HepG2 (cell line): ENCODE measurements at regions not wholly inside any gene's neighbourhood (a gene's known extent, or its start where the extent isn't known, plus 50 kb on each side); places are given as distances from the start of the nearest gene placed in this dataset.

Experiments
- ATAC-seq: fragments of 200-7000 bp; cut with Tn5 transposase; 3 replicates; pipeline ENCODE4 v1.9.1; 2020; ENCODE audit warnings: mild to moderate bottlenecking, moderate library complexity
- BruUV-seq: library from RNA; stranded (reverse); fragments of 400-500 nt; replicated peaks from 2 replicates; lab custom pipeline; 2021; lab: Mats Ljungman, UMichigan
- CTCF ChIA-PET: fragments of 300-600 bp; formaldehyde crosslinking; extraction: SDS; loops from one replicate; lab custom pipeline; 2021; ENCODE audit warnings: low total read pairs, inconsistent platforms, low intra/inter-chr PET ratio; lab: Yijun Ruan, JAX
- POLR2A ChIA-PET: fragments of 350-600 bp; sonication (Branson Sonifier 250); formaldehyde crosslinking; loops from one replicate; lab custom pipeline; 2020; ENCODE audit warnings: antibody characterized with exemption, inconsistent platforms; lab: Yijun Ruan, JAX
- DNase-seq: peaks from one replicate; pipeline ENCODE4 v3.0.0-alpha.2; 2015; ENCODE audit warnings: low spot score
- FAIRE-seq: peaks from 3 replicates; lab custom pipeline; 2011; peaks lifted over from hg19 to GRCh38; lab: Jason Lieb, UNC
- H2AFZ ChIP-seq: one replicate; pipeline ENCODE4 v1.6.1; 2011; ENCODE audit warnings: low read length, inconsistent platforms
- H3K27ac ChIP-seq: fragments of 300-600 bp; 3 replicates; pipeline ENCODE4 v1.8.0; 2011; ENCODE audit warnings: mixed run types, mild to moderate bottlenecking, mixed read lengths, low read length, inconsistent platforms; ENCODE audit not compliant: insufficient read depth; ENCODE audit errors: extremely low read length
- H3K27me3 ChIP-seq, 2 experiments: fragments of 200-600 bp in 1 of 2; 2 replicates in 1 of 2; 3 replicates in 1 of 2; pipeline versions ENCODE4 v1.6.0 to v1.8.0; 2011; ENCODE audit warnings: low read length in 2 of 2, mild to moderate bottlenecking in 2 of 2, moderate library complexity in 2 of 2, inconsistent platforms in 1 of 2; ENCODE audit not compliant: insufficient read depth in 2 of 2, control insufficient read depth in 1 of 2
- H3K36me3 ChIP-seq, 2 experiments: fragments of 200-600 bp in 1 of 2; replicated peaks in 1 of 2; 2 replicates in 1 of 2; 3 replicates in 1 of 2; pipeline versions ENCODE4 v1.5.1 to v1.8.0; 2011; ENCODE audit warnings: low read length in 2 of 2, inconsistent platforms in 1 of 2; ENCODE audit not compliant: insufficient read depth in 2 of 2, control insufficient read depth in 1 of 2
- H3K4me1 ChIP-seq: 2 replicates; pipeline ENCODE4 v1.5.1; 2012; ENCODE audit warnings: low read length, inconsistent platforms; ENCODE audit not compliant: insufficient read depth
- H3K4me2 ChIP-seq: 2 replicates; pipeline ENCODE4 v1.6.0; 2011; ENCODE audit warnings: low read depth, low read length, inconsistent platforms
- H3K4me3 ChIP-seq, 3 experiments: fragments of 200-600 bp in 1 of 3; sonication (generic), shearing (Covaris generic) in 1 of 3; replicated peaks in 1 of 3; 2 replicates each; pipeline ENCODE4 v1.5.1; 2011 to 2016; ENCODE audit warnings: low read length in 3 of 3, inconsistent platforms in 2 of 3, low read depth in 2 of 3, mild to moderate bottlenecking in 2 of 3, control low read depth in 1 of 3, mixed read lengths in 1 of 3; ENCODE audit not compliant: insufficient read depth in 1 of 3
- H3K79me2 ChIP-seq: one replicate; pipeline ENCODE4 v1.6.1; 2011; ENCODE audit warnings: low read length, inconsistent platforms; ENCODE audit not compliant: insufficient read depth
- H3K9ac ChIP-seq: 2 replicates; pipeline ENCODE4 v1.6.0; 2011; ENCODE audit warnings: mild to moderate bottlenecking, low read depth, low read length, inconsistent platforms; ENCODE audit not compliant: insufficient read depth
- H3K9me3 ChIP-seq: 2 replicates; pipeline ENCODE4 v1.5.1; 2012; ENCODE audit warnings: mild to moderate bottlenecking, low read length
- H4K20me1 ChIP-seq: 2 replicates; pipeline ENCODE4 v1.6.0; 2011; ENCODE audit warnings: inconsistent platforms, mild to moderate bottlenecking, low read length, moderate library complexity; ENCODE audit not compliant: insufficient read depth
- CC2D1A ChIP-seq: sonication (generic); formaldehyde crosslinking; IDR thresholded peaks from 2 replicates; pipeline ENCODE4 v1.8.1; 2023; ENCODE audit warnings: mild to moderate bottlenecking, missing genetic modification reagents
- FLYWCH1 ChIP-seq: sonication (generic); formaldehyde crosslinking; IDR thresholded peaks from 2 replicates; pipeline ENCODE4 v1.8.1; 2023; ENCODE audit warnings: mild to moderate bottlenecking, missing genetic modification reagents
- ONECUT2 ChIP-seq: sonication (generic); formaldehyde crosslinking; IDR thresholded peaks from 2 replicates; pipeline ENCODE4 v1.4.0; 2020; ENCODE audit warnings: missing genetic modification reagents
- POLR2AphosphoS2 ChIP-seq: IDR thresholded peaks from 2 replicates; pipeline ENCODE4 v1.6.1; 2011; ENCODE audit warnings: low read depth, low read length, improper control_type of control experiment
- RFX3 ChIP-seq: IDR thresholded peaks from 2 replicates; pipeline ENCODE4 v1.6.1; 2016; ENCODE audit warnings: missing biosample characterization, missing genetic modification reagents
- ZFP36 ChIP-seq: fragments of 150-350 bp; IDR thresholded peaks from 2 replicates; pipeline ENCODE4 v1.6.1; 2018; ENCODE audit warnings: borderline replicate concordance, low read length, low read depth; ENCODE audit not compliant: partially characterized antibody
- ZNF138 ChIP-seq: sonication (generic); formaldehyde crosslinking; IDR thresholded peaks from 2 replicates; pipeline ENCODE4 v1.5.0; 2020; ENCODE audit warnings: mild to moderate bottlenecking, low read depth, missing genetic modification reagents
- WGBS: methylation state at CpG from one replicate; pipeline ENCODE4 v1.1.6; 2017; ENCODE audit warnings: low lambda C conversion rate; 5-methylcytosine and 5-hydroxymethylcytosine counted together
- in situ Hi-C: cut with HindIII; loops from 2 replicates; pipeline ENCODE4 v1.10.0; 2017; ENCODE audit warnings: low pct_unique_long_range_greater_than_20kb; ENCODE audit not compliant: extremely low pct_ligation_motif_present
- intact Hi-C: fragments of 100-400 bp; cut with micrococcal nuclease; formaldehyde crosslinking; loops from one replicate; pipeline ENCODE4 v1.10.0; 2022; ENCODE audit not compliant: unreplicated experiment
- TF ChIP-seq, protein P1 (sequence below): sonication (generic); formaldehyde crosslinking; IDR thresholded peaks from 2 replicates; pipeline ENCODE4 v1.5.0; 2020; ENCODE audit warnings: missing genetic modification reagents

DNA sequence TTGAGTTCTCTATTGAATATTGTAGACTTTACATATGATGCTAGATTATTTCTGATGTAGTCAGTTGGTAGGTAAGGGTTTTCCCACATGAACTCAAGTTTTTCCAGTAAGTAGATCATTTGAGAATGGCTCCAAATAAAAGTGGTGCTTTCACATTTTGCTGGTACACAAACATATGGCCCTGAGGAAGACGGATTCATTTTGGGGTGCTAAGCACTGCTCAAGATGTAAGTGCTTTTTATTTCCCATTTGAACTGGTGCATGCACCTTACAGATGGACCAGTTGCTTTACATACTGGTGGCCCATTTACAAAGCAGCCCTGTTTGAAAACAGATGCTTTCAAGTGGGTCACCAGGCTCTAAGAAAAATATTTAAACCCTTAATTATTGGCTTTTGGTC lies 266.7 kb downstream of the MEIS1 start (continued):
- TF ChIP-seq, protein P1, sequence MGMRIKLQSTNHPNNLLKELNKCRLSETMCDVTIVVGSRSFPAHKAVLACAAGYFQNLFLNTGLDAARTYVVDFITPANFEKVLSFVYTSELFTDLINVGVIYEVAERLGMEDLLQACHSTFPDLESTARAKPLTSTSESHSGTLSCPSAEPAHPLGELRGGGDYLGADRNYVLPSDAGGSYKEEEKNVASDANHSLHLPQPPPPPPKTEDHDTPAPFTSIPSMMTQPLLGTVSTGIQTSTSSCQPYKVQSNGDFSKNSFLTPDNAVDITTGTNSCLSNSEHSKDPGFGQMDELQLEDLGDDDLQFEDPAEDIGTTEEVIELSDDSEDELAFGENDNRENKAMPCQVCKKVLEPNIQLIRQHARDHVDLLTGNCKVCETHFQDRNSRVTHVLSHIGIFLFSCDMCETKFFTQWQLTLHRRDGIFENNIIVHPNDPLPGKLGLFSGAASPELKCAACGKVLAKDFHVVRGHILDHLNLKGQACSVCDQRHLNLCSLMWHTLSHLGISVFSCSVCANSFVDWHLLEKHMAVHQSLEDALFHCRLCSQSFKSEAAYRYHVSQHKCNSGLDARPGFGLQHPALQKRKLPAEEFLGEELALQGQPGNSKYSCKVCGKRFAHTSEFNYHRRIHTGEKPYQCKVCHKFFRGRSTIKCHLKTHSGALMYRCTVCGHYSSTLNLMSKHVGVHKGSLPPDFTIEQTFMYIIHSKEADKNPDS (CRISPR knock-in tag) = no peak
- no peak for TF ChIP-seq RFX3 (CRISPR knock-in tag)

DNA sequence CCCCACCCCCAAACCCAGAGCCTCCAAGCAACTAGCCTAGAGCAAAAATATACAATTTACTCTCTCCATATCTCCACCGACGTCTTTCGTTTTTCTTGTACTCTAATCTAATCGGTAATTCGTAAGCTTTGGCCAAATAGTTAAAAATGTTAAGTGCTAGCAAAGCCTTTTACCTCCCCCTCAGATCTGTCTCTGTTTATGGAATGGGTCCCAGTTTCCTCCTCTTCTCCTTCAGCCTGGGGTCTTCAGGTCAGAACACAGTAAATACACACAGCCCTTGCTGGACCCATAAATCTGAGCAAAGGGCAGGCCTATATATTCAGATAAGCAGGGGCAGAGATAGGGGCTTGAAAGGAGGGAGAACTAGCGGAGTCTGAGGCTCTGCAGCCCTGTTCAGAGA lies 267.4 kb downstream of the MEIS1 start:
- H3K4me1 ChIP-seq = no peaks in the 10 kb centered on the region
- intact Hi-C loops (no loop called here), in situ Hi-C loops (no loop called here)
- FAIRE-seq (no peak), ATAC-seq (no peak), DNase-seq (no peak)
- H2AFZ ChIP-seq = no peak overlapping the region
- no peaks in the 10 kb centered on the region for H4K20me1 ChIP-seq
- TF ChIP-seq CC2D1A (CRISPR knock-in tag) (no peak), POLR2AphosphoS2 (no peak), ONECUT2 (CRISPR knock-in tag) (no peak), FLYWCH1 (CRISPR knock-in tag) (no peak), ZNF138 (no peak), ZFP36 (no peak)
- WGBS = 51% methylated on average over 6 of the region's 6 CpGs
- no peak overlapping the region for H3K27ac ChIP-seq
- ChIA-PET POLR2A (no interaction called here), CTCF (no interaction called here)
- H3K4me2 ChIP-seq = no peak overlapping the region
- H3K79me2 ChIP-seq = no peaks in the 10 kb centered on the region
- H3K36me3 ChIP-seq = no peaks in the 10 kb centered on the region
- H3K27me3 ChIP-seq = no peaks in the 10 kb centered on the region
- H3K4me3 ChIP-seq = no peak overlapping the region
- H3K9me3 ChIP-seq = no peaks in the 10 kb centered on the region
- no peak overlapping the region for H3K9ac ChIP-seq
- no TSS peak for BruUV-seq
